Fibroblast of peridontal ligament (primary cell): ENCODE measurements at regions not wholly inside any gene's neighbourhood (a gene's known extent, or its start where the extent isn't known, plus 50 kb on each side); places are given as distances from the start of the nearest gene placed in this dataset.

Experiments
- DNase-seq: peaks from one replicate; pipeline ENCODE4 v3.0.0-alpha.2; 2010; ENCODE audit errors: extremely low read depth

DNA sequence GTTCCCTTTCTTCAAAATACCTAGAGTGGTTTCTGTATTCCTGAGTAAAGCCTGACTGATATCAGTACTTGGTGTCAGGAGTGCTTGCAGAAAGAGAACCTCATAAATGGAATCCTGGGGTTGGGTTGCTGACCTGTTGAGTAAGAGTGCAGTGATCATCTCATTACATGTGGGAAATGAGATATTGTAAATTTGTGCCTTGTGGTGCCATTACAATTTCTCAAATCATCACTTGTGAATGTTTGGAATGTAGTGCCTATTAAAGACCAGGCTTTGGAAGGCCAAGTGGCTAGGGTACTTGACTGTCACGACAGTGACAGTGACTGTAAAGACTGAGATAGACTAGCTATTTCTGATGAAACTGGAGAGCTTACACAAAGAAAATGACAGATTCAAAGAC, 176.7 kb upstream of the CTTNBP2NL start:
- no peak for DNase-seq

DNA sequence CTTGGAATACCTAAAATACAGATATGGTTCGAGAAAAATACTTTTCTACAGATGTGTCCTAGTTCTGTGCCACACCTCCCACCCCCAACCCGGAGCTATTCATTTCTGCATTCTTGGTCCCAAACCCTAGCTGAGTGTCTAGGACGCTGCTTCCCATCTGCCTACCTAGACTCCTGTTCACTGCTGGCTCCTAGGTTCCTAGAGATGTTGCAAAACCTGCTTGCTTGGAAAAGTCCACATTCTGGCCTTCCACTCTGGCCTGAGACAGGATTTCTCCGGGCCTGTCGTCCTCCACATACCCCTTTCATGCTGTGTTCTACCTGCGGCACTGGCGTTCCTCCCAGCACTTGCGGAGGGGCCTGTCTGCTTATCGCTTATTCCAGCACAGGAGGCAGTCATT, 165.8 kb upstream of the CTTNBP2NL start:
- DNase-seq = no peak

DNA sequence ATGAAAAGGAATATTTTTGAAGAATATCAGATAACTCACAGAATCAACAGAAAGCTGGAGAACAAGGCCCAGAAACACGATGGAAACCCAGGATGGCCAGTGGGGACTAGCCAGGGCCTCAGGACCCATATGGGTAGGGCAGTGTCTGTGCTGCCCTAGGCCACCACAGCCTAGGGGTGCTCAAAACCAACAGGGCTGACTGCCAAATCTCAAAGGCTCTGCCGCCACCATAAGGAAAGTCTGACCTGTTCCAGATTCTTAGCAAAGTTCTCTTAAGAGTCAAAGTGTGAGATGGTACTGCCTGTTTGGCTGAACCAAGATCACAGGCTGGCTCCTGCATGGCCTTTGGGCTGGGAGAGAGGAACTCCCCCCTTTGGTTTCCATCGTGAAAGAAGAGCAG, 164.7 kb upstream of the CTTNBP2NL start:
- DNase-seq = no peak

DNA sequence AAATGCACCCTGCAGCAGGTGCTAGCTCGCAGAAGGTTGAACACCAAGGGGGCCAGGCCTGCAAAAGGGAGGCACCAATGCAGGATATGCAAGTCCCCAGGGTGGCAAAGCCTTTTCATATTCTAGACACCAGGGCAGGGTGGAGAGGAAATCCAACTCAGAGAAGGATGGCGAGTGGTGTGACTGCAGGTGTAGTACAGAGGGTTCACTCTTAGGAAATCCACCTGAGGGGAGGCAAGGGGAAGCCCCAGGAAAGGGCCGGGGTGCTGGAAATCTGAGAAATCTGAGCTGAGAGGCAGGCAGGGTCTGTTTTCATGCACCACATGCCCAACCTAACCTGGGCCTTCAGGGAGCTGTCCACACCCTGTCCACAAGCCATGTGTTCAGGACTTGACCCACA, 163.2 kb upstream of the CTTNBP2NL start:
- no peak for DNase-seq

DNA sequence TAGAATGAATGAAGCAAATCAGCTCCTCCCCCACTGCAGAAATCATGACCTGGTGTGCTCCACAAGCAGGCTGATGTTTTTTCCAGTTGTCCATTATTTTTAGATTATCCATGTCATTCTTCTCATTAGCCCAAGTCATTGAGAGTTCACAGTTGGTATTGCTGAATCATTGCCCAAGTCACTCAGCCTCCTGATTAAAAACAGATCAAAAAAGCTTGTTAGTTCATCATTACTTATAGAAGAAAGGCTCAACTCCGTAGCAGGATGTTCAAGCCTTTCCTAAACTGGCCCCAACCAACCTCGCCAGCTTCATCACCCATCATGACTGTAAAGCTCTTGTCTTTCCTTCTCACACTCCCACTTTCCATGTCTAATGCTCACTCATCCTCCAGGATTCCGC, 161.3 kb upstream of the CTTNBP2NL start:
- DNase-seq = no peak

DNA sequence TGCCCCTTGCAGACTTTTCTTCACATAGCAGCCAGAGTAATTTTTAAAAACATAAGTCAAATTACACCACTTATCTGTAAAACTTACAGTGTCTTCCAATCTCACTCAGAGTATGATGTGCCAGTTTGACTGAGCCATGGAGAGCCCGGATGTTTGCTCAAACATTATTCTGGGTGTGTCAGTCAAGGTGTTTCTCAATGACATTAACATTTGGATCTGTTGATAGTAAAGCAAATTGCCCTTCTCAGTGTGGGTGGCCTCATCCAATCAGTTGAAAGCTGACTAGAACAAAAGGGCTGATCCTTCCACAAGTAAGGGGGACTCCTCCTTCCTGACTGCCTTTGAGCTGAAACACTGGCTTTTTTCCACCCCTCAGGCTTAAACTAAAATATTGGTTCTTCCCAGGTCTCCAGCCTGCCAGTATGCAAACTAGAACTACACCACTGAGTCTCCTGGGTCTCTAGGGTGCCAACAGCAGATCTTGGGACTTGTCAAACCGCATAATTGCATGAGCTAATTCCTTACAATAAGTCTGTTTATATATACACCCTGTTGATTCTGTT, 157.9 kb upstream of the CTTNBP2NL start:
- DNase-seq = no peak

DNA sequence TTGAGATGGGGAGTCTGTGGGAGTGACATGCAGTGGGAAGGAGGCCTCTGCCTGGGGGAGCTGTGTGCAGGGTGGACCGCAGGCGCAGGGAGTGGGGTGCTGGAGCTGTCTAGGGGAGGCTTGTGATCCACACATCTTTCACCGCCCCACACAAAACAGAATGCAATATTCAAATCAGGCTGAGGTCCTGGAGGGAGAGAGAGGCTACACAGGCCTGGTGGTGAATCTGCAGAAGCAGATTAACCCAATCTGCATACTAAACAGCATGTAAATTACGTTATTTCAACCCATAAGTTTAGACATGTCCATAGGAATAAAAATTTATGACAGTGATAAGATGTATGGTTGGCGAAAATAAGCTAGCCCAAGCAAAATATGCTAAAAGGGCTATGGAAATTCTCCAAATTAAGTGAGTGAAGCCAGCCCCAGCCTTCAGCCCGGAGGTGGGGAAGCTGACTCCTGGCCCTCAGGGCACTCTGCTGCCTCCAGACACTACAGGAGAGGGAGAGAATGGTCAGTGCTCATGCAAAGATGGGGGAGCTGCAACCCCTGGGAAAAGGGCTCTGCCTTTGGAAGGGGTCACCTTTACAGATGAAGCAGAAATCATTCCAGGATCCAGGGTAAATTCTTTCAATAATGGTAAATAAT, 156.2 kb upstream of the CTTNBP2NL start:
- no peak for DNase-seq

DNA sequence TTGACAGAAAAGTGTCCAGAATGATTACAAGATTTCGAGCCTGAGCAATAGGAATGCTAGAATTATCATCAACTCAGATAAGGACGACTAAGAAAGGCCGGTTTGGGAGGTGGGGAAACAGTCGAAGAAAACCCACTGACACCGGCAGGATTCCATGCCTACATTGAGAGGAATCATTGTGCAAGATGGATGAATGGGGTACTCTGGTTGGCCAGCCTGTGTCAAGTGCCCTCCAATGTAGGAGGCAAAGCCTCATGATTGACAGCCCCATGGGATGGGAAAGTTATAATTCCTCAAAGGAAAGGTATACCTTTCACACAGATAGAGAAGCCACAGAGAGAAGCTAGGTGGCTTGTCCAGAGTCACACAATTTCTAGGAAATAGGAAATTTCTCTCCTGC, 153.5 kb upstream of the CTTNBP2NL start:
- DNase-seq = no peak

DNA sequence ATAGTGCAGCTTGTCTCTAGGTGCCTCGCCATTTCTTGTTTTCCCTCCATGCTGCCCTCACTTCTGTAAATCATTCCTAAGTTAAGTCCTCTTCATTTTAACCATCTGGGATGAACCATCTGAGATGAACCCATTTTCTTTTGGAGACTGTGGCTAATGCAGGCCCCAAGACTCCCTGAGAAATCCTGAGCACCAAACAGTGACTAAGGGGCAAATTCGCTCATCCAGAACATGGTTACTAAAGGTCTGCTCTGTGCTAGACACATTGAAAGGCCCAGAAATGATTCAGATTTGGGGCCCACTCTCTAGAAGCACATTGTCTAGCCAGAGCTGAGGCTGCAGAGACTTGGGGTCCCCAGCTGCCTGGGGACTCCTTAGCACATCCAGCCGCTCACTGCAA, 151.9 kb upstream of the CTTNBP2NL start:
- no peak for DNase-seq

DNA sequence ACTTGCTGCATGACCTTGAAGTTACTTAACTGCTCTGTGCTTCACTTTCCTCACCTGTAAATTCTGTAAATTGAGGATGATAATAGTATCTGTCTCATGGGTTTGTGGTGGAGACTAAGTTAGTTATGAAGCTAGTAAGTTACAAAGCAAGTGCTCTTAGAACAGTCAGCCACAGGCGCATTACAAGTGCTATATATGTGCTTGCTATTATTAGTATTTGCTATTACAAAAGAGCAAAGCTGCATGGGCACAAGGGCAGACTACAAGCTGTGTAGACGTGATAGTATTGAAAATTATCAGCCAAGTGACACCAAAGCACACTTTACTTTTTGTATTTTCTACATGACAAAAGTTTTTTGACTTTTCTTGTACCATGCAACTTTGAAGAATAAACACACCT, 150.9 kb upstream of the CTTNBP2NL start:
- no peak for DNase-seq

DNA sequence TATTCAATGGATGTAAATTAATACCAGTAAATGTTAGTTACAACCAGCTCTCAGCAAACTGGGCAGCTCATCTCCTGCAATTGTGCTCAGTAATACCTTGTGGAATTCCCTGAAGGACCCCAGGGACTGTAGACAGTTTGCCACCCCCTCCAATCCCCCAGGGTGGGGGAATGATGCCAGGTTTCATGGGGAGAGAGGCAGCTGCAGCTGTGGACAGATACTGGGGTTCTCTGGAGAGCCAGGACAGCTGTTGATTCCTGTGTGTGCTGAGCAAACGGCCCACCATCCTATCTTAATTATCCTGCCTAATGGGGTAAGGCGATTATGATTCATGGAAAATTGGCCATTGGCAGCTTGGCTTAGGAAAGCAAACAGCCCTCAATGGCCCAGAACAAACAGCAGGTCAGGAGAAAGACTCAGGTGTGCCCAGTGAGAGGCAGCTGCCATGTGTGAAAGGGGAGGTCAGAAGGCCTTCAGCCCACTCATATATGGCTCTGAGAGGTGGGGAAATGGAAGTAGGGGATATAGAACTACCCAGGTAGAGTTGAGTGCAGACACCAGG, 148.9 kb upstream of the CTTNBP2NL start:
- no peak for DNase-seq

DNA sequence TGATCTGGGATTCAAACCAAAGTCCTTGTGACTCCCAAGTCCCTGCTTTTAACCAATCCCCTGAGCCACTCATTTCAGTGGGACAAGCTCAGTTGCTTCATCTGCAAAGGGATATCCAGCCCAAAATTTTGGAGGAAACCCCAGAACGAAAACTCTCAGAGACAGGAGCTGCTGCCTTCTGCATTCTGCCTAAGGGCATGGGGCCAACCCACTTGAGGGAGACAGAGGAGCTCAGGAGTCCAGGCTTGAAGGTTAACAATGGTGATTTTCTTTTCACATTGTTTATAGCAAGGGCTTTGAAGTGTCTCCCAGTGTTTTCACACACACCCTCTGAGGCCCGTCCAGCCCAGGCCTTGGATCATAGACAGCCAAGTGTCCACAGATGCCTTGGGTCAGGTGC, 148.1 kb upstream of the CTTNBP2NL start:
- DNase-seq = no peak

DNA sequence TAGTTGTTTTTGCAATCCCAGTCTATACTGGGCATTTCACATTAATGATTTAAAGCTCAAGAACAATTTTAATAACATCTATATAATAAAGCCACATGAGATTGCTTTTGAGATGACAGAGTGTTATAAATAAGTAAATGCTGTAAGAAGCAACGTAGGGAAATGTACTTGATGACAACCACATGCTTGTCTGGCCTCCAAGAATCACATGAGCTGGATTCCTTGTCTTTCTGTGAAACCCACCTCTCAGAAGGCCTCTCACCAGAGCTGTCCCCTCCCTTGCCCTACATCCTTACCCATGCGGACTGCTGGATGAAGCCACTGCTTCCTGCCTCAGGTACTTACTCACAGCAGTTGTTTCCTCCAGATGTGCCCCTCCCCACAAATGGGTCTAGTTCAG, 145.1 kb upstream of the CTTNBP2NL start:
- peak; percentile 48 for DNase-seq

DNA sequence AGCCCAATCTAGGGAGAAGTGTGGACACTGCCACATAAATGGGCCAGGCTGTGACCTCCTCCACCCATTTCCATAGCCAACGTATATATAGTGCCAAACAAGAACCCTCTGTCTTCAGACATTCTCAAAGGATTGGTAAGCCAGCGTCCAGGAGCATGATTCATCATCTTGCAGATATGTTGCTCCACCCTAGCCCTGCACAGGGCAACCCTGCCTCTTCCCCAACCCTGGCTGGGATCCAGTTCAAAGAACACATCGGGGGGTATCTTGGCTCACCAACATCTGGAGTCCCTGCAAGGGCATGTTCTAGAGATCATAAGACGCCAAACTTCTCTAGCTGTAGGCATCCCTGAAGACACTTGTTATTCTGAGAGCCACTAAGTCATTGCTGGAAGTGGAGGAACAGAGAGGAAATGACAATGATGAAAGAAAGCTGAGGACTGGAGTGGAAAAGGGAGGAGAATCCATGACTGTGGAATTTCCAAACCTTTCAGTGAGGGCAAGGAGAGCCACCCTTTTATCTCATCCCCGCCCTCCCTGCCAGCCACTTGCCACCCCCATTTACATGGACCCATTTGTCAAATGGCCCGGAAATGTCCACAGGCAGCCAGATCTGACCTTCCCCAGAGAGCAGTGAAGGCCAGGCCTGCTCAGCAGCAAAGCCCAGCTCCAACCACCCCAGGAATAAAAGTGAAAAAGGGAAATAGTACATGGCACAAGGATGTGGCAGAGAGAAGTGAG, 144.1 kb upstream of the CTTNBP2NL start:
- DNase-seq = peak; percentile 69

DNA sequence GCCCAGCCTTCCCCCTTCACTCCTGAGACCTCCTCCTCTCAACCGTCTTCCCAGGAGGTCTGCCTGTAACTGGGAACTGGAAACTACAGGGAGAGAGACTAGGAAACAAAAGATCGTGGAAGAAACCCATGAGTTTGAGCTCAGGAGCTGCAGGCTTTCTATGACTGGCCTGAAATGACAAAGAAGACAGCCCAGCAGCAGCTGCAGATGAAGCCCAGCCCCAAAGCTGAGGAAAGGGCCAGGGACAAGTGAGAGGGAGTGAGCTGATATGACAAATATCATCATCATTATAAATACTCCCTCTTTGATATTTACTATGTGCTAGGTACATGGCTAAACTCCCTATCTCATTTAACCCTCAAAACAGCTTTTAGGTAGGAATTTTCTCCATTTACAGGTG, 142.6 kb upstream of the CTTNBP2NL start:
- DNase-seq = no peak

DNA sequence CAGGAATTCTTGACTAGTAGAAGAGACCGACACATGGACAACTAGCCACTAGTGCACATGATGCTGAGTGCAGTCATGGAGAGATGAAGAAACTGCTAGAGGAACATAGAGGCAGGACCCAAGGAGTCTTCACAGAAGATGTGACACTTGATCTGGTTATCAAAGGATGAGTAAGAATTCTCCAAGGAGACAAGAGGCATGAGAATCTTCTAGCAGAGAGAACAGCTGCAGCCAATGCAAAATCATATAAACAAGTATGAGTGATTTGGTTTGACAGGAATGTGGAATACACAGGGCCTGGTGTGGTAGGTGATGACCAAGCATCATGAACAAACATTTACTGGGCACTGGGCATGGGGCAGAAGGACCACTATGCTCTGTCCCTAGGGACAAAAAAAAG, 140.9 kb upstream of the CTTNBP2NL start:
- peak; percentile 82 for DNase-seq

DNA sequence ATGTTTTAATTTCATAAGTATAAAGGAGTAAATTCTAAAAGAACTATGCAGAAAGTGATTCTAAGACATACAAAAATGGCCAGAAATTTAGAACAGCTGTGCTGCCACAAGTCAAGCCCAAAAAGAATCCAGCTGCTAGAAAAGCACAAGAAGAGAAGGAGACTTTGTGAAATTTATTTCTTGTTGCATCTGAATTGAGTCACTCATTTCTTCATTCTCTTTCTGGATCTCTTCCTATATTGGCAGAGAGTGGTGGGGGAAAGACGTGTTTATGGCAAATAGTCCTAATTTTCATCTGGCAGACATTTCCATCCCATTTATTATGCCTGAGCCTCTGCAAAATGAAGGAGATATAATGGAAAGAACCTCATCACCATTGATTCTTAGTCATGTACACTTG, 139.6 kb upstream of the CTTNBP2NL start:
- DNase-seq = peak; percentile 71

DNA sequence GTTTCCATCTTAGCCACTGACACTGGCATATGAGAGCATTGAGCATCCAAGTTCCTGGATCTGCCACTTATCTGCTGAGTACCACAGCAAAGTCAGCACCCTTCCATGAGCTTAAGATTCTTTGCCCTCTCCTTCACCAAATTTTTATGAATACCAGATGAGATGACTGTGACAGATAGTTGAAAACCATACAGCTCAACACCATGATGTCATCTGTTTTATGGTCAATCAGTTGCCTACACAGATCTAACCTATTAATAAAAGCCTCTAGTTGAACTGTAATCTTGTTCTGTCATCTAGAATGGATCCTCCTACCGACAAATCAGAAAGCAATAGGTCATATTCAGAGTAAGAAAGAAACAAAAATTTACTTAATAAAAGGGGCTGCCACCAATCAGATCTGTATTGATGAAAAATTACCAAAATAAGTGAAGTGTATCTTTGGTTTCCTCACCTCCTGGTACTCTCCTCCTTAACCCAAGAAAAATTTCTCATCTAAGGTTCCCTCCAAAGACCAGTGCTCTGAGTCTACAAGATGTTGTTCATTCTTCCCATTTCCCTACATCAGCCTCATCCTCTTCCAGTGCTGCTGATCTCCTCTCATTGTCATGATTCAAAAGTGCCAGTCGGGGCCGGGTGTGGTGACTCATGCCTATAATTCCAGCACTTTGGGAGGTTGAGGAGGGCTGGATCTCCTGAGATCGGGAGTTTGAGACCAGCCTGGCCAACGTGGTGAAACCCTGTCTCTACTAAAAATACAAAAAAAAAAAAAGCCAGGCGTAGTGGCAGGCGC, 138.8 kb upstream of the CTTNBP2NL start:
- peak; percentile 26 for DNase-seq

DNA sequence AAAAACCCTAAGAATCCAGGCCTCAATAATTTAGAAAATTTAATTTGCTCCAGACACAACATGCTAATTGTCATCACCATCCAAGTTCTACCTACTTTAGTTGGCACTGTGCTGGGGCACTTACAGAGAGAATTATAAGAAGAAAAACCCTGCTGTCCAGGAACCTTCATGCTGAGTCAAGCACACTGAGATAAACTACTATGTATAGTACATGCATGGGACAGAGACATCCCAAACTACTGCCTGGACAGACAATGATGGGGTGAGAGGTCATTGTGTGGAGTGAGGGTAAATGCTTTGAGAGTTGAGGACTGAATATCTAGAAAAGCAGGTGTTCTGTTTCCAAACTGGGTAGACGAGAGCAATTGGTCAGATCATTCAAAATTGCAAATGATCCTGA, 135.3 kb upstream of the CTTNBP2NL start:
- DNase-seq = no peak

DNA sequence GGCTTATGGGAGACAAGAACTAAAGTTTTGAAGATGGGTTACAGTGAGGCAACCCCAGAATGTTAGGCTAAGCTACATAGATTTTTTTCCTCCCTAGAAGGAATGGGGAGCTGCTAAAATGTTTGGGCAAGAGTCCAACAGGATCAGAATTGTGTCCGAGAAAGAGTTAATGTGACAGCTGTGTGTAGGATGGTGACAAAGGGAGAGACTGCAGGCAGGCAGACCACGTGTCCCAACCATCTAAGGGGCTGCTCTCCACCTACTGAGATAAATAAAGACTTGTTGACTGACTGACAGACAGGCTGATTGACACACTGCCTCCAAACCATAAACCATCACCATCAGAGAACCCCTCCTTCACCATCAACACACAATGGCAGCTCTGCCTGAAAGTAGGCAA, 133.7 kb upstream of the CTTNBP2NL start:
- DNase-seq = no peak

DNA sequence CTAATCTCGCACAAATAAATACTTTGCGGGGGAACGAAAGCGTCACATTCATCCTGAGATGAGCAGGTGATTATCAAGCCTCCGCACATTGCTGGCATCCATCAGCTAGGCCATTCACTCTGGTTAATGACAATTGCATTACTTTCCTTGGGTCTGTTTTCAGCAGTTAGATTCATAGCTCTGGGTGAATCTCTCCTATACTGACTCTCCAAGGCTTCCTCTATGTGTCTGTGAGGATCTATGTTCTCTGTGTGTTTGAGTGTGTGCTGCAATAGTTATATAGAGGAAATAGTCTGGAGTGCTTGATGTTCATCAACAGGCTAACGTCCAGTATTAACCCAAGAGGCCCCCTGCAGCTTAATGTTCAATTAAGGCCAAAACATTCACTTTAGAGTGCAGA, 133.0 kb upstream of the CTTNBP2NL start:
- DNase-seq = no peak

DNA sequence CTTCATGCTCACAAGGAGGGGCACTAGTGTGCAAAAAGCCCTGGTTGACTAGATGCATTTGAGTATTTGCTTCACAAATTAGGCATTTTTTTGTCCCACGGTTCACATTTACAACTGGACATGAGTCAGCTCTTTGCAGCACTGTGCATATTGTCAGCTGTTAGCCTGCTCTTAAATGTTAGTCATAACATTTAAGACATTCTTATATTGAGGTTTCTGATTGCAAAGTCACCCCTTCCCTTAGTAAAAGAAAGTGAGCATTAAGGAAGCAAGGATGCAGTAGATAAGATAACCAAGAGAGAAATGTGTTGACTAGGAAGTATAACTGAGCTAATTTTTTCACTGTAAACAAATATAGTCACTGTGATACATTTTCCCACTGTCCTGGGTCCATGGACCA, 132.6 kb upstream of the CTTNBP2NL start:
- peak; percentile 82 for DNase-seq
